H9 (cell line): ENCODE measurements at regions not wholly inside any gene's neighbourhood (a gene's known extent, or its start where the extent isn't known, plus 50 kb on each side); places are given as distances from the start of the nearest gene placed in this dataset.
A peak's percentile ranks its signal among the peaks of the same experiment; 100 is the strongest.

Experiments used
- DNase-seq: peaks from one replicate; pipeline ENCODE4 v3.0.0-alpha.2; 2017
- H2AFZ ChIP-seq: one replicate; pipeline ENCODE4 v1.6.1; 2013; ENCODE audit warnings: mild to moderate bottlenecking, low read length, control low read depth, moderate library complexity
- H2AK5ac ChIP-seq: 2 replicates; pipeline ENCODE4 v1.6.1; 2013; ENCODE audit warnings: low read length, control low read depth, mixed read lengths; ENCODE audit not compliant: insufficient read length
- H2BK120ac ChIP-seq: one replicate; pipeline ENCODE4 v1.6.1; 2013; ENCODE audit warnings: low read depth, mild to moderate bottlenecking, low read length, control low read depth, inconsistent platforms; ENCODE audit not compliant: poor library complexity, severe bottlenecking
- H2BK12ac ChIP-seq: 2 replicates; pipeline ENCODE4 v1.6.1; 2013; ENCODE audit warnings: low read length, control low read depth, mixed read lengths, low read depth; ENCODE audit not compliant: insufficient read length
- H2BK15ac ChIP-seq: 2 replicates; pipeline ENCODE4 v1.6.1; 2013; ENCODE audit warnings: low read depth, low read length, control low read depth
- H2BK20ac ChIP-seq: one replicate; pipeline ENCODE4 v1.6.1; 2013; ENCODE audit warnings: low read depth, mild to moderate bottlenecking, low read length, control low read depth, inconsistent platforms; ENCODE audit not compliant: poor library complexity, severe bottlenecking
- H2BK5ac ChIP-seq: 2 replicates; pipeline ENCODE4 v1.6.1; 2013; ENCODE audit warnings: low read length, control low read depth, mixed read lengths; ENCODE audit not compliant: insufficient read length
- H3K14ac ChIP-seq: 2 replicates; pipeline ENCODE4 v1.6.1; 2013; ENCODE audit warnings: low read length, control low read depth; ENCODE audit not compliant: insufficient read depth
- H3K18ac ChIP-seq: 2 replicates; pipeline ENCODE4 v1.6.1; 2013; ENCODE audit warnings: low read depth, mild to moderate bottlenecking, mixed read lengths, low read length, control low read depth; ENCODE audit not compliant: insufficient read length
- H3K23ac ChIP-seq: 2 replicates; pipeline ENCODE4 v1.6.1; 2013; ENCODE audit warnings: low read length, control low read depth, mixed read lengths, low read depth; ENCODE audit not compliant: insufficient read length
- H3K23me2 ChIP-seq: 2 replicates; pipeline ENCODE4 v1.6.1; 2013; ENCODE audit warnings: low read depth, mild to moderate bottlenecking, mixed read lengths, low read length, control low read depth; ENCODE audit not compliant: insufficient read length, poor library complexity, severe bottlenecking
- H3K27ac ChIP-seq: 2 replicates; pipeline ENCODE4 v1.5.1; 2013; ENCODE audit warnings: low read length, control low read depth, mixed read lengths, low read depth; ENCODE audit not compliant: insufficient read length
- H3K27me3 ChIP-seq: 2 replicates; pipeline ENCODE4 v1.6.1; 2013; ENCODE audit warnings: low read length, control low read depth, inconsistent platforms; ENCODE audit not compliant: insufficient read depth
- H3K4ac ChIP-seq: 2 replicates; pipeline ENCODE4 v1.6.1; 2013; ENCODE audit warnings: low read depth, mild to moderate bottlenecking, control low read depth, inconsistent platforms, low read length, moderate library complexity
- H3K4me1 ChIP-seq: 2 replicates; pipeline ENCODE4 v1.6.1; 2013; ENCODE audit warnings: low read length, control low read depth, inconsistent platforms; ENCODE audit not compliant: insufficient read depth
- H3K4me2 ChIP-seq: 2 replicates; pipeline ENCODE4 v1.6.1; 2013; ENCODE audit warnings: low read length, control low read depth, mixed read lengths; ENCODE audit not compliant: insufficient read length, insufficient read depth
- H3K56ac ChIP-seq: 2 replicates; pipeline ENCODE4 v1.6.1; 2013; ENCODE audit warnings: low read depth, mild to moderate bottlenecking, mixed read lengths, low read length, control low read depth; ENCODE audit not compliant: insufficient read length
- H3K79me1 ChIP-seq: 2 replicates; pipeline ENCODE4 v1.6.1; 2013; ENCODE audit warnings: low read depth, mild to moderate bottlenecking, moderate library complexity, low read length, control low read depth, inconsistent platforms; ENCODE audit not compliant: insufficient read depth, poor library complexity, severe bottlenecking
- H3K79me2 ChIP-seq: 2 replicates; pipeline ENCODE4 v1.6.1; 2013; ENCODE audit warnings: low read length, control low read depth, inconsistent platforms; ENCODE audit not compliant: insufficient read depth
- H3K9ac ChIP-seq: 2 replicates; pipeline ENCODE4 v1.6.1; 2013; ENCODE audit warnings: low read length, control low read depth, mixed read lengths; ENCODE audit not compliant: insufficient read length; ENCODE audit errors: extremely low read depth
- H3K9me3 ChIP-seq: one replicate; pipeline ENCODE4 v1.6.1; 2013; ENCODE audit warnings: low read depth, low read length, inconsistent platforms; ENCODE audit not compliant: control insufficient read depth
- H3T11ph ChIP-seq: one replicate; pipeline ENCODE4 v1.6.1; 2013; ENCODE audit warnings: mild to moderate bottlenecking, low read length, control low read depth, inconsistent platforms
- H4K20me1 ChIP-seq: one replicate; pipeline ENCODE4 v1.6.1; 2013; ENCODE audit not compliant: control insufficient read depth, insufficient read length, insufficient read depth
- H4K5ac ChIP-seq: 2 replicates; pipeline ENCODE4 v1.6.1; 2013; ENCODE audit warnings: low read depth, mild to moderate bottlenecking, mixed read lengths, low read length, control low read depth; ENCODE audit not compliant: insufficient read length
- H4K8ac ChIP-seq: replicated peaks from 2 replicates; pipeline ENCODE4 v1.6.1; 2013; ENCODE audit warnings: low read length, control low read depth, mixed read lengths, low read depth; ENCODE audit not compliant: insufficient read length
- H4K91ac ChIP-seq: 2 replicates; pipeline ENCODE4 v1.6.1; 2013; ENCODE audit warnings: low read depth, mild to moderate bottlenecking, moderate library complexity, mixed read lengths, low read length, control low read depth; ENCODE audit not compliant: insufficient read length
- H3K27ac Mint-ChIP-seq, 3 experiments: 2 replicates in 2 of 3; 3 replicates in 1 of 3; pipeline ENCODE4 v1.8.0; 2020 to 2021; ENCODE audit warnings: mixed read lengths in 3 of 3, mild to moderate bottlenecking in 1 of 3, moderate library complexity in 1 of 3
- H3K27me3 Mint-ChIP-seq: 2 replicates; pipeline ENCODE4 v1.8.0; 2021; ENCODE audit warnings: low read depth, mild to moderate bottlenecking, moderate library complexity, mixed read lengths
- H3K36me3 Mint-ChIP-seq, 3 experiments: 2 replicates in 2 of 3; 3 replicates in 1 of 3; pipeline ENCODE4 v1.8.0; 2020 to 2021; ENCODE audit warnings: low read depth in 3 of 3, mixed read lengths in 3 of 3; ENCODE audit not compliant: insufficient read depth in 1 of 3
- H3K4me1 Mint-ChIP-seq, 2 experiments: 2 replicates each; pipeline ENCODE4 v1.8.0; 2020; ENCODE audit warnings: mixed read lengths in 2 of 2
- H3K4me3 Mint-ChIP-seq, 2 experiments: 2 replicates in 1 of 2; 3 replicates in 1 of 2; pipeline ENCODE4 v1.8.0; 2020 to 2021; ENCODE audit warnings: mild to moderate bottlenecking in 2 of 2, mixed read lengths in 2 of 2, moderate library complexity in 1 of 2
- H3K9me3 Mint-ChIP-seq, 2 experiments: 2 replicates in 1 of 2; 3 replicates in 1 of 2; pipeline ENCODE4 v1.8.0; 2020; ENCODE audit warnings: mild to moderate bottlenecking in 2 of 2, mixed read lengths in 2 of 2, moderate library complexity in 1 of 2
- WGBS: extraction: QIAGEN DNeasy Blood & Tissue Kit; methylation state at CpG from one replicate; pipeline ENCODE4 v1.1.7; 2013; ENCODE audit warnings: missing lambda C conversion rate, low lambda C conversion rate, mixed read lengths; ENCODE audit not compliant: insufficient read length; ENCODE audit errors: extremely low coverage; 5-methylcytosine and 5-hydroxymethylcytosine counted together
- TF ChIP-seq, protein P1 (sequence below): fragments of 200-600 bp; sonication (generic); conservative IDR thresholded peaks from 3 replicates; pipeline ENCODE4 v1.8.0; 2021; ENCODE audit warnings: antibody characterized with exemption, mild to moderate bottlenecking

DNA sequence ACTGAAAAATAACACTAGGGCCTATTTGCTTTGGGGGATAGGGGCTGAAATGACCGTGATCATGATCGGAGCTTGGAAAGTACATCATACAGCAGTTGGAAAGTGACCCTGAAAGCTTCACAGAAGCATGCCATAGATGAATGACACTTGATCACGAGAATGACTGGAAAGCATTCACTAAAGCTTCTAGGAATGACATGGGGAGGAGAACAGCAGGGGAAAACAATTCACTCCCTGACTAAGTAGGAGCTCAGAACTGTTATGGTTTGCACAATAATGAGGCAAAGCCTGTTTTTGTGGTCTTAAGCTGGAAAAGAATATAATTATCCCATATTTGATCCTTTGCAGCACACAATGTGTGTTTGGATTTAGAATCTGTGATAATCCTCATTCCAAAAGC, 237.5 kb downstream of the NOL4 start:
- Histone ChIP-seq H2BK120ac (no peak overlapping the region), H2AK5ac (no peak overlapping the region), H4K8ac (no peak overlapping the region), H3K79me1 (no peaks in the 10 kb centered on the region), H4K91ac (no peak overlapping the region), H3K18ac (no peak overlapping the region), H2BK12ac (no peak overlapping the region), H2AFZ (no peak overlapping the region), H2BK15ac (no peak overlapping the region), H2BK5ac (no peak overlapping the region), H4K5ac (no peak overlapping the region), H3K4ac (no peak overlapping the region), H4K20me1 (no peaks in the 10 kb centered on the region), H3T11ph (no peak overlapping the region), H3K27ac (no peak overlapping the region), H3K9ac (no peak overlapping the region), H3K23me2 (no peaks in the 10 kb centered on the region), H3K9me3 (no peaks in the 10 kb centered on the region), H3K27me3 (no peaks in the 10 kb centered on the region), H3K4me2 (no peak overlapping the region), H2BK20ac (no peak overlapping the region), H3K79me2 (no peaks in the 10 kb centered on the region), H3K14ac (no peak overlapping the region), H3K23ac (no peak overlapping the region), H3K4me1 (no peaks in the 10 kb centered on the region), H3K56ac (no peak overlapping the region)
- H3K27me3 Mint-ChIP-seq = no peaks in the 10 kb centered on the region
- TF ChIP-seq, protein P1, sequence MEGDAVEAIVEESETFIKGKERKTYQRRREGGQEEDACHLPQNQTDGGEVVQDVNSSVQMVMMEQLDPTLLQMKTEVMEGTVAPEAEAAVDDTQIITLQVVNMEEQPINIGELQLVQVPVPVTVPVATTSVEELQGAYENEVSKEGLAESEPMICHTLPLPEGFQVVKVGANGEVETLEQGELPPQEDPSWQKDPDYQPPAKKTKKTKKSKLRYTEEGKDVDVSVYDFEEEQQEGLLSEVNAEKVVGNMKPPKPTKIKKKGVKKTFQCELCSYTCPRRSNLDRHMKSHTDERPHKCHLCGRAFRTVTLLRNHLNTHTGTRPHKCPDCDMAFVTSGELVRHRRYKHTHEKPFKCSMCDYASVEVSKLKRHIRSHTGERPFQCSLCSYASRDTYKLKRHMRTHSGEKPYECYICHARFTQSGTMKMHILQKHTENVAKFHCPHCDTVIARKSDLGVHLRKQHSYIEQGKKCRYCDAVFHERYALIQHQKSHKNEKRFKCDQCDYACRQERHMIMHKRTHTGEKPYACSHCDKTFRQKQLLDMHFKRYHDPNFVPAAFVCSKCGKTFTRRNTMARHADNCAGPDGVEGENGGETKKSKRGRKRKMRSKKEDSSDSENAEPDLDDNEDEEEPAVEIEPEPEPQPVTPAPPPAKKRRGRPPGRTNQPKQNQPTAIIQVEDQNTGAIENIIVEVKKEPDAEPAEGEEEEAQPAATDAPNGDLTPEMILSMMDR = no peak
- no peak for DNase-seq
- WGBS = no CpG with 5 or more reads among the region's 3 CpGs
- no peak overlapping the region for H3K4me3 Mint-ChIP-seq
- H3K36me3 Mint-ChIP-seq = no peaks in the 10 kb centered on the region
- H3K27ac Mint-ChIP-seq = 0 out of 7 replicates have a peak overlapping the region, but pooled peaks of 1 of the 3 experiments have one; percentile 41
- H3K4me1 Mint-ChIP-seq = peaks cover 5 to 10% of the 10 kb centered on the region in 2 experiments
- no peaks in the 10 kb centered on the region for H3K9me3 Mint-ChIP-seq
